HepG2 (cell line): ENCODE measurements at regions not wholly inside any gene's neighbourhood (a gene's known extent, or its start where the extent isn't known, plus 50 kb on each side); places are given as distances from the start of the nearest gene placed in this dataset.
A peak's percentile ranks its signal among the peaks of the same experiment; 100 is the strongest.

Experiments
- ATAC-seq: fragments of 200-7000 bp; cut with Tn5 transposase; 3 replicates; pipeline ENCODE4 v1.9.1; 2020; ENCODE audit warnings: mild to moderate bottlenecking, moderate library complexity
- BruUV-seq: library from RNA; stranded (reverse); fragments of 400-500 nt; replicated peaks from 2 replicates; lab custom pipeline; 2021; lab: Mats Ljungman, UMichigan
- CTCF ChIA-PET: fragments of 300-600 bp; formaldehyde crosslinking; extraction: SDS; loops from one replicate; lab custom pipeline; 2021; ENCODE audit warnings: low total read pairs, inconsistent platforms, low intra/inter-chr PET ratio; lab: Yijun Ruan, JAX
- POLR2A ChIA-PET: fragments of 350-600 bp; sonication (Branson Sonifier 250); formaldehyde crosslinking; loops from one replicate; lab custom pipeline; 2020; ENCODE audit warnings: antibody characterized with exemption, inconsistent platforms; lab: Yijun Ruan, JAX
- DNase-seq: peaks from one replicate; pipeline ENCODE4 v3.0.0-alpha.2; 2015; ENCODE audit warnings: low spot score
- FAIRE-seq: peaks from 3 replicates; lab custom pipeline; 2011; peaks lifted over from hg19 to GRCh38; lab: Jason Lieb, UNC
- H2AFZ ChIP-seq: one replicate; pipeline ENCODE4 v1.6.1; 2011; ENCODE audit warnings: low read length, inconsistent platforms
- H3K27ac ChIP-seq: fragments of 300-600 bp; 3 replicates; pipeline ENCODE4 v1.8.0; 2011; ENCODE audit warnings: mixed run types, mild to moderate bottlenecking, mixed read lengths, low read length, inconsistent platforms; ENCODE audit not compliant: insufficient read depth; ENCODE audit errors: extremely low read length
- H3K27me3 ChIP-seq, 2 experiments: fragments of 200-600 bp in 1 of 2; 2 replicates in 1 of 2; 3 replicates in 1 of 2; pipeline versions ENCODE4 v1.6.0 to v1.8.0; 2011; ENCODE audit warnings: low read length in 2 of 2, mild to moderate bottlenecking in 2 of 2, moderate library complexity in 2 of 2, inconsistent platforms in 1 of 2; ENCODE audit not compliant: insufficient read depth in 2 of 2, control insufficient read depth in 1 of 2
- H3K36me3 ChIP-seq, 2 experiments: fragments of 200-600 bp in 1 of 2; replicated peaks in 1 of 2; 2 replicates in 1 of 2; 3 replicates in 1 of 2; pipeline versions ENCODE4 v1.5.1 to v1.8.0; 2011; ENCODE audit warnings: low read length in 2 of 2, inconsistent platforms in 1 of 2; ENCODE audit not compliant: insufficient read depth in 2 of 2, control insufficient read depth in 1 of 2
- H3K4me1 ChIP-seq: 2 replicates; pipeline ENCODE4 v1.5.1; 2012; ENCODE audit warnings: low read length, inconsistent platforms; ENCODE audit not compliant: insufficient read depth
- H3K4me2 ChIP-seq: 2 replicates; pipeline ENCODE4 v1.6.0; 2011; ENCODE audit warnings: low read depth, low read length, inconsistent platforms
- H3K4me3 ChIP-seq, 3 experiments: fragments of 200-600 bp in 1 of 3; sonication (generic), shearing (Covaris generic) in 1 of 3; replicated peaks in 1 of 3; 2 replicates each; pipeline ENCODE4 v1.5.1; 2011 to 2016; ENCODE audit warnings: low read length in 3 of 3, inconsistent platforms in 2 of 3, low read depth in 2 of 3, mild to moderate bottlenecking in 2 of 3, control low read depth in 1 of 3, mixed read lengths in 1 of 3; ENCODE audit not compliant: insufficient read depth in 1 of 3
- H3K79me2 ChIP-seq: one replicate; pipeline ENCODE4 v1.6.1; 2011; ENCODE audit warnings: low read length, inconsistent platforms; ENCODE audit not compliant: insufficient read depth
- H3K9ac ChIP-seq: 2 replicates; pipeline ENCODE4 v1.6.0; 2011; ENCODE audit warnings: mild to moderate bottlenecking, low read depth, low read length, inconsistent platforms; ENCODE audit not compliant: insufficient read depth
- H3K9me3 ChIP-seq: 2 replicates; pipeline ENCODE4 v1.5.1; 2012; ENCODE audit warnings: mild to moderate bottlenecking, low read length
- H4K20me1 ChIP-seq: 2 replicates; pipeline ENCODE4 v1.6.0; 2011; ENCODE audit warnings: inconsistent platforms, mild to moderate bottlenecking, low read length, moderate library complexity; ENCODE audit not compliant: insufficient read depth
- MAFK ChIP-seq, 2 experiments: IDR thresholded peaks in 1 of 2; conservative IDR thresholded peaks in 1 of 2; 2 replicates each; pipeline ENCODE4 v1.6.1; 2011; ENCODE audit warnings: improper control_type of control experiment in 2 of 2, low read length in 2 of 2
- MTF1 ChIP-seq: sonication (generic); formaldehyde crosslinking; IDR thresholded peaks from 2 replicates; pipeline ENCODE4 v1.5.0; 2020; ENCODE audit warnings: missing genetic modification reagents
- RELA ChIP-seq: sonication (generic); formaldehyde crosslinking; IDR thresholded peaks from 2 replicates; pipeline ENCODE4 v1.4.0; 2020; ENCODE audit warnings: missing genetic modification reagents
- SMARCC2 ChIP-seq: fragments of 450-650 bp; IDR thresholded peaks from 2 replicates; pipeline ENCODE4 v1.6.1; 2017; ENCODE audit warnings: antibody characterized with exemption, mild to moderate bottlenecking
- SNRNP70 ChIP-seq: fragments of 200-400 bp; formaldehyde crosslinking; IDR thresholded peaks from 2 replicates; pipeline ENCODE4 v1.6.1; 2017; ENCODE audit warnings: mild to moderate bottlenecking, low read depth, low read length, moderate library complexity
- ZBTB39 ChIP-seq: sonication (generic); formaldehyde crosslinking; IDR thresholded peaks from 2 replicates; pipeline ENCODE4 v1.5.0; 2020; ENCODE audit warnings: missing genetic modification reagents
- ZNF552 ChIP-seq: sonication (generic); formaldehyde crosslinking; IDR thresholded peaks from 2 replicates; pipeline ENCODE4 v1.9.0; 2022; ENCODE audit warnings: missing genetic modification reagents, mild to moderate bottlenecking, borderline replicate concordance
- WGBS: methylation state at CpG from one replicate; pipeline ENCODE4 v1.1.6; 2017; ENCODE audit warnings: low lambda C conversion rate; 5-methylcytosine and 5-hydroxymethylcytosine counted together
- in situ Hi-C: cut with HindIII; loops from 2 replicates; pipeline ENCODE4 v1.10.0; 2017; ENCODE audit warnings: low pct_unique_long_range_greater_than_20kb; ENCODE audit not compliant: extremely low pct_ligation_motif_present
- intact Hi-C: fragments of 100-400 bp; cut with micrococcal nuclease; formaldehyde crosslinking; loops from one replicate; pipeline ENCODE4 v1.10.0; 2022; ENCODE audit not compliant: unreplicated experiment

- TF ChIP-seq ZBTB39 (CRISPR knock-in tag) (no peak), MTF1 (CRISPR knock-in tag) (no peak), MAFK (conservative IDR thresholded peaks at IDR 0.05 in 1 of 2, IDR thresholded peaks at IDR 0.05 in 1 of 2; ENCODE audit: low read length in 2 of 2) (peak; percentile 36 to 71; a peak in 2 of 4 replicates)
Observed at GRCh38 chr2:150147889-150148683, 339.4 kb downstream of the RND3 start (continued).

- Histone ChIP-seq H3K36me3 (no peaks in the 10 kb centered on the region), H3K9me3 (peaks cover 70% of the 10 kb centered on the region), H4K20me1 (no peaks in the 10 kb centered on the region), H3K79me2 (no peaks in the 10 kb centered on the region), H3K4me2 (no peak overlapping the region), H3K27me3 (no peaks in the 10 kb centered on the region), H3K4me1 (no peaks in the 10 kb centered on the region), H3K4me3 (no peak overlapping the region), H3K9ac (no peak overlapping the region), H3K27ac (no peak overlapping the region), H2AFZ (no peak overlapping the region)
- in situ Hi-C loops, result no loop called here
- CTCF ChIA-PET, result no interaction called here
- TF ChIP-seq SNRNP70, result no peak
- TF ChIP-seq SMARCC2, result no peak
- no peak for TF ChIP-seq ZNF552
- TF ChIP-seq RELA (CRISPR knock-in tag), result no peak
- DNase-seq, result no peak
- no TSS peak for BruUV-seq
- no peak for FAIRE-seq
- intact Hi-C loops, result no loop called here
- POLR2A ChIA-PET, result no interaction called here
- 0% methylated on average over 1 of the region's 1 CpG for WGBS
- ATAC-seq, result no peak
Observed at GRCh38 chr2:150146879-150147278, 340.6 kb downstream of the RND3 start.
